GM19372 (cell line): ENCODE measurements at regions not wholly inside any gene's neighbourhood (a gene's known extent, or its start where the extent isn't known, plus 50 kb on each side); places are given as distances from the start of the nearest gene placed in this dataset.
"Not testable (repeated sequence)": the region's sequence is repeated elsewhere in the genome, so short reads cannot be mapped to it uniquely, and the experiment has no call there.

Source experiments
- ATAC-seq: cut with Tn5 transposase; IDR thresholded peaks from one replicate; pipeline ENCODE4 v1.9.1; 2021; ENCODE audit warnings: mild to moderate bottlenecking, low read depth, moderate library complexity; ENCODE audit not compliant: unreplicated experiment

- ATAC-seq = no peak
These were observed 458.6 kb upstream of the ATXN8OS start for GRCh38 chr13:69649063-69649392.

GRCh38 chr13:69648340-69649062, 459.1 kb upstream of the ATXN8OS start:
- no peak for ATAC-seq

- ATAC-seq = no peak
These were observed 463.2 kb upstream of the ATXN8OS start for GRCh38 chr13:69644447-69644846.

GRCh38 chr13:69641773-69642172, 465.9 kb upstream of the ATXN8OS start:
- ATAC-seq = no peak

- no peak for ATAC-seq
These were observed 474.6 kb upstream of the ATXN8OS start for GRCh38 chr13:69633044-69633443.

- ATAC-seq = no peak
These were observed 483.7 kb upstream of the ATXN8OS start for GRCh38 chr13:69623973-69624372.

- no peak for ATAC-seq
These were observed 488.0 kb upstream of the ATXN8OS start for GRCh38 chr13:69619651-69620050.

GRCh38 chr13:69618838-69619237, 488.8 kb upstream of the ATXN8OS start:
- ATAC-seq = no peak

- no peak for ATAC-seq
These were observed 489.2 kb upstream of the ATXN8OS start for GRCh38 chr13:69618393-69618792.

- no peak for ATAC-seq
These were observed 490.0 kb upstream of the ATXN8OS start for GRCh38 chr13:69617587-69617986.

- no peak for ATAC-seq
These were observed 491.2 kb upstream of the ATXN8OS start for GRCh38 chr13:69616396-69616795.

GRCh38 chr13:69615055-69615454, 492.6 kb upstream of the ATXN8OS start:
- not testable (repeated sequence) for ATAC-seq

GRCh38 chr13:69604698-69605097, 502.9 kb upstream of the ATXN8OS start:
- ATAC-seq = no peak

GRCh38 chr13:69603144-69603853, 504.3 kb upstream of the ATXN8OS start:
- ATAC-seq = no peak

GRCh38 chr13:69601661-69602060, 506.0 kb upstream of the ATXN8OS start:
- no peak for ATAC-seq

GRCh38 chr13:69600811-69601210, 506.8 kb upstream of the ATXN8OS start:
- ATAC-seq = no peak

GRCh38 chr13:69597088-69597487, 510.5 kb upstream of the ATXN8OS start:
- no peak for ATAC-seq

- ATAC-seq = no peak
These were observed 512.4 kb upstream of the ATXN8OS start for GRCh38 chr13:69595181-69595580.

- ATAC-seq = no peak
These were observed 516.2 kb upstream of the ATXN8OS start for GRCh38 chr13:69591437-69591836.

- no peak for ATAC-seq
These were observed 517.9 kb upstream of the ATXN8OS start for GRCh38 chr13:69589531-69590235.

- no peak for ATAC-seq
These were observed 522.0 kb upstream of the ATXN8OS start for GRCh38 chr13:69585656-69586055.

- ATAC-seq = no peak
These were observed 527.4 kb upstream of the ATXN8OS start for GRCh38 chr13:69580255-69580654.
